SIG-M5 treated with dmso at 0.1 percent for 504 hours (cell line): ENCODE measurements at regions not wholly inside any gene's neighbourhood (a gene's known extent, or its start where the extent isn't known, plus 50 kb on each side); places are given as distances from the start of the nearest gene placed in this dataset.

ENCODE experiments used
- DNase-seq: peaks from one replicate; lab custom pipeline; 2025; ENCODE audit not compliant: unreplicated experiment; lab: John Stamatoyannopoulos, UW

GRCh38 chr4:157564771-157565170 is 344.2 kb downstream of the GRIA2 start:
- no peak for DNase-seq

GRCh38 chr4:157564218-157564617 is 343.7 kb downstream of the GRIA2 start:
- DNase-seq: no peak

GRCh38 chr4:157558016-157558415 is 337.5 kb downstream of the GRIA2 start:
- no peak for DNase-seq

- no peak for DNase-seq
These were observed 329.5 kb downstream of the GRIA2 start for GRCh38 chr4:157550028-157550427.

GRCh38 chr4:157527954-157528353 is 307.4 kb downstream of the GRIA2 start:
- no peak for DNase-seq

- no peak for DNase-seq
These were observed 301.4 kb downstream of the GRIA2 start for GRCh38 chr4:157521906-157522305.

GRCh38 chr4:157514711-157515110 is 294.2 kb downstream of the GRIA2 start:
- no peak for DNase-seq

- no peak for DNase-seq
These were observed 288.8 kb downstream of the GRIA2 start for GRCh38 chr4:157509341-157509740.

GRCh38 chr4:157502656-157503055 is 282.1 kb downstream of the GRIA2 start:
- no peak for DNase-seq

- no peak for DNase-seq
These were observed 239.3 kb downstream of the GRIA2 start for GRCh38 chr4:157459785-157460184.

- DNase-seq: no peak
These were observed 226.7 kb downstream of the GRIA2 start for GRCh38 chr4:157447195-157447594.

- no peak for DNase-seq
These were observed 223.5 kb downstream of the GRIA2 start for GRCh38 chr4:157444014-157444413.

- DNase-seq: no peak
These were observed 223.0 kb downstream of the GRIA2 start for GRCh38 chr4:157443537-157443936.

- DNase-seq: no peak
These were observed 205.4 kb downstream of the GRIA2 start for GRCh38 chr4:157425897-157426296.

- no peak for DNase-seq
These were observed 203.0 kb downstream of the GRIA2 start for GRCh38 chr4:157423526-157424020.

- no peak for DNase-seq
These were observed 200.8 kb downstream of the GRIA2 start for GRCh38 chr4:157421365-157421764.
